HEK293 (cell line): ENCODE measurements at regions not wholly inside any gene's neighbourhood (a gene's known extent, or its start where the extent isn't known, plus 50 kb on each side); places are given as distances from the start of the nearest gene placed in this dataset.

ENCODE experiments used
- CTCF ChIA-PET: fragments of 350-600 bp; formaldehyde crosslinking; extraction: SDS; loops from one replicate; lab custom pipeline; 2021; ENCODE audit warnings: antibody characterized with exemption; lab: Yijun Ruan, JAX
- POLR2A ChIA-PET: fragments of 300-600 bp; formaldehyde crosslinking; extraction: SDS; loops from one replicate; lab custom pipeline; 2020; ENCODE audit warnings: antibody characterized with exemption, inconsistent platforms; lab: Yijun Ruan, JAX
- H3K27ac ChIP-seq: fragments of 200-500 bp; sonication (Bioruptor generic); 2 replicates; pipeline ENCODE4 v1.5.1; 2014; ENCODE audit warnings: low read depth, low read length, control low read depth, inconsistent platforms; ENCODE audit errors: extremely low read depth
- H3K36me3 ChIP-seq, 2 experiments: fragments of 200-500 bp in 1 of 2; sonication (Bioruptor generic) in 1 of 2; 1 replicate in 1 of 2; 2 replicates in 1 of 2; pipeline ENCODE4 v1.5.1; 2014 to 2017; ENCODE audit warnings: inconsistent platforms in 2 of 2, low read length in 2 of 2; ENCODE audit not compliant: control insufficient read depth in 2 of 2, insufficient read depth in 1 of 2
- H3K4me1 ChIP-seq: fragments of 200-500 bp; sonication (Bioruptor generic); 2 replicates; pipeline ENCODE4 v1.5.1; 2014; ENCODE audit warnings: mild to moderate bottlenecking, low read length, inconsistent platforms; ENCODE audit not compliant: control insufficient read depth, insufficient read depth
- H3K4me3 ChIP-seq: 2 replicates; pipeline ENCODE4 v1.5.1; 2011; ENCODE audit warnings: low read depth, mild to moderate bottlenecking, control low read depth, low read length, moderate library complexity
- H3K9me3 ChIP-seq: fragments of 200-500 bp; sonication (Bioruptor generic); 2 replicates; pipeline ENCODE4 v1.5.1; 2014; ENCODE audit warnings: low read depth, low read length, inconsistent platforms; ENCODE audit not compliant: control insufficient read depth, insufficient read depth
- INSM2 ChIP-seq: fragments of 450-650 bp; formaldehyde crosslinking; IDR thresholded peaks from 2 replicates; pipeline ENCODE4 v1.5.1; 2016; ENCODE audit warnings: missing biosample characterization, missing genetic modification characterization
- KLF1 ChIP-seq: fragments of 450-650 bp; formaldehyde crosslinking; IDR thresholded peaks from 2 replicates; pipeline ENCODE4 v1.5.1; 2016; ENCODE audit warnings: missing biosample characterization, missing genetic modification characterization
- PATZ1 ChIP-seq: fragments of 450-650 bp; formaldehyde crosslinking; IDR thresholded peaks from 2 replicates; pipeline ENCODE4 v1.5.1; 2016; ENCODE audit warnings: missing biosample characterization, missing genetic modification characterization
- PRDM1 ChIP-seq: fragments of 450-650 bp; formaldehyde crosslinking; IDR thresholded peaks from 2 replicates; pipeline ENCODE4; 2016; ENCODE audit warnings: missing biosample characterization, missing genetic modification characterization
- WT1 ChIP-seq: fragments of 450-650 bp; formaldehyde crosslinking; IDR thresholded peaks from 2 replicates; pipeline ENCODE4 v1.5.1; 2016; ENCODE audit warnings: missing biosample characterization, missing genetic modification characterization
- ZBTB11 ChIP-seq: fragments of 450-650 bp; formaldehyde crosslinking; conservative IDR thresholded peaks from 2 replicates; pipeline ENCODE4 v1.5.1; 2016; ENCODE audit warnings: low read depth, missing biosample characterization, missing genetic modification characterization
- ZBTB26 ChIP-seq: fragments of 450-650 bp; formaldehyde crosslinking; optimal IDR thresholded peaks from 2 replicates; pipeline ENCODE3; 2016; ENCODE audit warnings: missing biosample characterization, mild to moderate bottlenecking, missing genetic modification characterization
- ZBTB49 ChIP-seq: fragments of 450-650 bp; formaldehyde crosslinking; IDR thresholded peaks from 2 replicates; pipeline ENCODE4 v1.5.1; 2016; ENCODE audit warnings: missing biosample characterization, missing genetic modification characterization, low read depth
- ZFP69B ChIP-seq: fragments of 450-650 bp; formaldehyde crosslinking; IDR thresholded peaks from 2 replicates; pipeline ENCODE4 v1.5.1; 2016; ENCODE audit warnings: missing biosample characterization, missing genetic modification characterization
- ZNF132 ChIP-seq: fragments of 450-650 bp; formaldehyde crosslinking; IDR thresholded peaks from 2 replicates; pipeline ENCODE4 v1.5.1; 2017; ENCODE audit warnings: missing biosample characterization, missing genetic modification characterization, borderline replicate concordance
- ZNF140 ChIP-seq: fragments of 450-650 bp; formaldehyde crosslinking; IDR thresholded peaks from 2 replicates; pipeline ENCODE4 v1.5.1; 2016; ENCODE audit warnings: missing biosample characterization, missing genetic modification characterization
- ZNF16 ChIP-seq: fragments of 450-650 bp; formaldehyde crosslinking; IDR thresholded peaks from 2 replicates; pipeline ENCODE4 v1.5.1; 2016; ENCODE audit warnings: low read depth, missing biosample characterization, missing genetic modification characterization
- ZNF214 ChIP-seq: fragments of 450-650 bp; formaldehyde crosslinking; IDR thresholded peaks from 2 replicates; pipeline ENCODE4 v1.5.1; 2017; ENCODE audit warnings: missing biosample characterization, mild to moderate bottlenecking, missing genetic modification characterization, borderline replicate concordance
- ZNF266 ChIP-seq: fragments of 450-650 bp; formaldehyde crosslinking; IDR thresholded peaks from 2 replicates; pipeline ENCODE4 v1.5.1; 2016; ENCODE audit warnings: missing biosample characterization, missing genetic modification characterization, low read depth
- ZNF433 ChIP-seq: fragments of 450-650 bp; formaldehyde crosslinking; IDR thresholded peaks from 2 replicates; pipeline ENCODE4 v1.5.1; 2016; ENCODE audit warnings: missing biosample characterization, missing genetic modification characterization, low read depth
- ZNF48 ChIP-seq: fragments of 450-650 bp; formaldehyde crosslinking; IDR thresholded peaks from 2 replicates; pipeline ENCODE4 v1.5.1; 2016; ENCODE audit warnings: missing biosample characterization, missing genetic modification characterization
- ZNF514 ChIP-seq: fragments of 450-650 bp; formaldehyde crosslinking; IDR thresholded peaks from 2 replicates; pipeline ENCODE4 v1.5.1; 2016; ENCODE audit warnings: missing biosample characterization, missing genetic modification characterization
- ZNF558 ChIP-seq: fragments of 450-650 bp; formaldehyde crosslinking; IDR thresholded peaks from 2 replicates; pipeline ENCODE4 v1.5.1; 2016; ENCODE audit warnings: missing biosample characterization, missing genetic modification characterization
- ZSCAN4 ChIP-seq: fragments of 450-650 bp; formaldehyde crosslinking; IDR thresholded peaks from 2 replicates; pipeline ENCODE4 v1.5.1; 2017; ENCODE audit warnings: missing biosample characterization, missing genetic modification characterization

- TF ChIP-seq ZSCAN4 (tag by site-specific recombination) (no peak), ZFP69B (tag by site-specific recombination) (no peak), ZNF48 (tag by site-specific recombination) (no peak)
These were observed 213.8 kb upstream of the C2CD4B start (continued) for GRCh38 chr15:62378772-62379498.

- POLR2A ChIA-PET = no interaction called here
- CTCF ChIA-PET = no interaction called here
- TF ChIP-seq PATZ1 (tag by site-specific recombination) = no peak
- TF ChIP-seq ZNF266 = no peak
- no peak for TF ChIP-seq ZNF140 (tag by site-specific recombination)
- TF ChIP-seq ZNF558 (tag by site-specific recombination) = no peak
- TF ChIP-seq ZNF214 (tag by site-specific recombination) = no peak
- TF ChIP-seq INSM2 (tag by site-specific recombination) = no peak
- no peak for TF ChIP-seq ZNF132 (tag by site-specific recombination)
- TF ChIP-seq ZBTB49 (tag by site-specific recombination) = no peak
- no peak for TF ChIP-seq ZBTB26
- TF ChIP-seq ZNF16 (tag by site-specific recombination) = no peak
These were observed 214.9 kb upstream of the C2CD4B start for GRCh38 chr15:62380011-62380410.

GRCh38 chr15:62382046-62382445, 217.0 kb upstream of the C2CD4B start:
- Histone ChIP-seq H3K27ac (no peak overlapping the region), H3K9me3 (no peaks in the 10 kb centered on the region), H3K4me3 (no peak overlapping the region), H3K36me3 (no peaks in the 10 kb centered on the region), H3K4me1 (no peaks in the 10 kb centered on the region)
- ChIA-PET POLR2A (no interaction called here), CTCF (interaction anchor here (0.7 kb wide), 1 partner anchor 22 kb away, joined by 3 read pairs; no protein-coding TSS in a partner anchor)
- TF ChIP-seq ZBTB11 (tag by site-specific recombination) (no peak), ZNF214 (tag by site-specific recombination) (no peak), ZNF433 (tag by site-specific recombination) (no peak), KLF1 (tag by site-specific recombination) (no peak), WT1 (tag by site-specific recombination) (no peak), PRDM1 (tag by site-specific recombination) (no peak), ZNF514 (tag by site-specific recombination) (no peak)

More at GRCh38 chr15:62380011-62380410, 214.9 kb upstream of the C2CD4B start:
- H3K9me3 ChIP-seq = no peaks in the 10 kb centered on the region
- no peak overlapping the region for H3K4me3 ChIP-seq
- H3K27ac ChIP-seq = no peak overlapping the region
- no peaks in the 10 kb centered on the region for H3K4me1 ChIP-seq
- H3K36me3 ChIP-seq = no peaks in the 10 kb centered on the region
